GM23338 (cell line): ENCODE measurements at regions not wholly inside any gene's neighbourhood (a gene's known extent, or its start where the extent isn't known, plus 50 kb on each side); places are given as distances from the start of the nearest gene placed in this dataset.

Source experiments
- ATAC-seq: fragments of 200-7000 bp; cut with Tn5 transposase; 3 replicates; pipeline ENCODE4 v1.9.1; 2020
- DNase-seq: peaks from one replicate; pipeline ENCODE4 v3.0.0-alpha.2; 2015; ENCODE audit warnings: low spot score
- H2AFZ ChIP-seq: fragments of 200-600 bp; sonication (generic); 2 replicates; pipeline ENCODE4 v1.8.0; 2016; ENCODE audit warnings: antibody characterized with exemption, mild to moderate bottlenecking, moderate library complexity
- H3F3A ChIP-seq: fragments of 200-600 bp; sonication (generic); replicated peaks from 2 replicates; pipeline ENCODE4 v1.8.0; 2017; ENCODE audit warnings: antibody characterized with exemption, mixed run types, low read depth
- H3K27ac ChIP-seq: fragments of 200-600 bp; sonication (generic); 2 replicates; pipeline ENCODE4 v1.6.1; 2016; ENCODE audit warnings: low read depth
- H3K27me3 ChIP-seq: fragments of 200-600 bp; sonication (generic); 2 replicates; pipeline ENCODE4 v1.8.0; 2016; ENCODE audit warnings: mild to moderate bottlenecking, mixed run types, moderate library complexity; ENCODE audit not compliant: insufficient read depth
- H3K36me3 ChIP-seq: fragments of 200-600 bp; sonication (generic); 2 replicates; pipeline ENCODE4 v1.8.0; 2016; ENCODE audit warnings: mild to moderate bottlenecking; ENCODE audit not compliant: insufficient read depth
- H3K4me1 ChIP-seq: fragments of 200-600 bp; sonication (generic); 2 replicates; pipeline ENCODE4 v1.8.0; 2016; ENCODE audit warnings: mild to moderate bottlenecking, moderate library complexity; ENCODE audit not compliant: insufficient read depth
- H3K4me2 ChIP-seq: fragments of 200-600 bp; sonication (generic); 2 replicates; pipeline ENCODE4 v1.7.1; 2017; ENCODE audit warnings: mixed run types
- H3K4me3 ChIP-seq: fragments of 200-600 bp; sonication (generic); 2 replicates; pipeline ENCODE4 v1.6.1; 2016; ENCODE audit warnings: mixed run types
- H3K79me2 ChIP-seq: fragments of 200-600 bp; sonication (generic); replicated peaks from 2 replicates; pipeline ENCODE4 v1.8.0; 2017; ENCODE audit warnings: mild to moderate bottlenecking; ENCODE audit not compliant: insufficient read depth
- H3K9me2 ChIP-seq: fragments of 200-600 bp; sonication (generic); 2 replicates; pipeline ENCODE4 v1.8.0; 2017; ENCODE audit not compliant: insufficient read depth
- H4K20me1 ChIP-seq: fragments of 200-600 bp; sonication (generic); replicated peaks from 2 replicates; pipeline ENCODE4 v1.8.0; 2017; ENCODE audit warnings: mild to moderate bottlenecking; ENCODE audit not compliant: insufficient read depth
- H3K27ac Mint-ChIP-seq: 2 replicates; pipeline ENCODE4 v1.8.0; 2020; ENCODE audit warnings: inconsistent platforms, mild to moderate bottlenecking, moderate library complexity, mixed read lengths
- H3K27me3 Mint-ChIP-seq: 3 replicates; pipeline ENCODE4 v1.8.0; 2022; ENCODE audit warnings: low read depth, mild to moderate bottlenecking, moderate library complexity, mixed read lengths, inconsistent platforms; ENCODE audit not compliant: insufficient read depth, poor library complexity
- H3K36me3 Mint-ChIP-seq: 3 replicates; pipeline ENCODE4 v1.8.0; 2021; ENCODE audit warnings: low read depth, mild to moderate bottlenecking, inconsistent platforms, moderate library complexity, mixed read lengths
- H3K4me1 Mint-ChIP-seq: 3 replicates; pipeline ENCODE4 v1.8.0; 2020; ENCODE audit warnings: mild to moderate bottlenecking, inconsistent platforms, mixed read lengths
- H3K4me3 Mint-ChIP-seq: 3 replicates; pipeline ENCODE4 v1.8.0; 2021; ENCODE audit warnings: moderate library complexity, mild to moderate bottlenecking, inconsistent platforms, mixed read lengths
- H3K9me3 Mint-ChIP-seq: 3 replicates; pipeline ENCODE4 v1.8.0; 2020; ENCODE audit warnings: moderate library complexity, mild to moderate bottlenecking, inconsistent platforms, mixed read lengths
- CREB1 ChIP-seq: fragments of 250-450 bp; sonication (Bioruptor Pico); IDR thresholded peaks from 2 replicates; pipeline ENCODE4 v1.5.0; 2020; ENCODE audit warnings: low read depth, mild to moderate bottlenecking, moderate library complexity
- EZH2 ChIP-seq: fragments of 200-600 bp; sonication (generic); IDR thresholded peaks from one replicate; pipeline ENCODE4 v1.8.0; 2017; ENCODE audit warnings: antibody characterized with exemption, mild to moderate bottlenecking, low read depth; ENCODE audit not compliant: unreplicated experiment
- EZH2phosphoT487 ChIP-seq: fragments of 200-600 bp; sonication (generic); IDR thresholded peaks from one replicate; pipeline ENCODE4 v1.8.1; 2018; ENCODE audit warnings: antibody characterized with exemption; ENCODE audit not compliant: unreplicated experiment
- JUNB ChIP-seq: IDR thresholded peaks from one replicate; pipeline ENCODE4 v1.6.1; 2016; ENCODE audit warnings: antibody characterized with exemption; ENCODE audit not compliant: unreplicated experiment
- POLR2AphosphoS5 ChIP-seq: IDR thresholded peaks from 2 replicates; pipeline ENCODE4 v1.6.1; 2016; ENCODE audit warnings: antibody characterized with exemption, low read depth
- ZNF331 ChIP-seq: fragments of 250-450 bp; sonication (Bioruptor Pico); IDR thresholded peaks from 2 replicates; pipeline ENCODE4 v1.5.0; 2020; ENCODE audit warnings: low read depth, mild to moderate bottlenecking, moderate library complexity
- TF ChIP-seq, protein P1 (sequence below): fragments of 250-450 bp; sonication (Bioruptor Pico); IDR thresholded peaks from 2 replicates; pipeline ENCODE4 v1.5.0; 2020; ENCODE audit warnings: mild to moderate bottlenecking, moderate library complexity
- TF ChIP-seq, protein P2 (sequence below), 2 experiments: fragments of 200-600 bp in 1 of 2; sonication (generic) in 1 of 2; conservative IDR thresholded peaks; 2 replicates each; pipeline versions ENCODE4 v1.5.1 to v1.6.1; 2016 to 2017; ENCODE audit warnings: antibody characterized with exemption in 2 of 2, low read depth in 2 of 2, mild to moderate bottlenecking in 2 of 2, moderate library complexity in 1 of 2

DNA sequence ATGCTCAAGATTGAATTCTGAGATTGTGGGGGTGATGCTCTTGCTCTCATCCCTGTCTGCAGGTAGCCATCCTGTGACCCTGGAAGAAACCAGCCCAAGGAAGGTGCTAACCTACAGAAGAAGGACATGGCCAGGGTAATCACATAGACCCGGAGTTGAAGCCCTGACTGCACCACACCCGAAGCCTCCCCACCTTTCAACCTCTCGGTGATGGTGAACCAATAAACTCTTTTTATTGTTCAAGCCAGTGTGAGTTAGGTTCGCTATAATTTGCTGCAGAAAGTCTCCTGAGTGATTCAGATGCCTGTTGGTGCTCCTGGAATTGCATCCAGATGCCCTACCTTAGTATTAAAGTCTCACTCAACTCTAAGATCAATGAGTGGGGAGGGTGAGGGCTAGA, 163.6 kb downstream of the PLPP3 start (continued):
- TF ChIP-seq, protein P1, sequence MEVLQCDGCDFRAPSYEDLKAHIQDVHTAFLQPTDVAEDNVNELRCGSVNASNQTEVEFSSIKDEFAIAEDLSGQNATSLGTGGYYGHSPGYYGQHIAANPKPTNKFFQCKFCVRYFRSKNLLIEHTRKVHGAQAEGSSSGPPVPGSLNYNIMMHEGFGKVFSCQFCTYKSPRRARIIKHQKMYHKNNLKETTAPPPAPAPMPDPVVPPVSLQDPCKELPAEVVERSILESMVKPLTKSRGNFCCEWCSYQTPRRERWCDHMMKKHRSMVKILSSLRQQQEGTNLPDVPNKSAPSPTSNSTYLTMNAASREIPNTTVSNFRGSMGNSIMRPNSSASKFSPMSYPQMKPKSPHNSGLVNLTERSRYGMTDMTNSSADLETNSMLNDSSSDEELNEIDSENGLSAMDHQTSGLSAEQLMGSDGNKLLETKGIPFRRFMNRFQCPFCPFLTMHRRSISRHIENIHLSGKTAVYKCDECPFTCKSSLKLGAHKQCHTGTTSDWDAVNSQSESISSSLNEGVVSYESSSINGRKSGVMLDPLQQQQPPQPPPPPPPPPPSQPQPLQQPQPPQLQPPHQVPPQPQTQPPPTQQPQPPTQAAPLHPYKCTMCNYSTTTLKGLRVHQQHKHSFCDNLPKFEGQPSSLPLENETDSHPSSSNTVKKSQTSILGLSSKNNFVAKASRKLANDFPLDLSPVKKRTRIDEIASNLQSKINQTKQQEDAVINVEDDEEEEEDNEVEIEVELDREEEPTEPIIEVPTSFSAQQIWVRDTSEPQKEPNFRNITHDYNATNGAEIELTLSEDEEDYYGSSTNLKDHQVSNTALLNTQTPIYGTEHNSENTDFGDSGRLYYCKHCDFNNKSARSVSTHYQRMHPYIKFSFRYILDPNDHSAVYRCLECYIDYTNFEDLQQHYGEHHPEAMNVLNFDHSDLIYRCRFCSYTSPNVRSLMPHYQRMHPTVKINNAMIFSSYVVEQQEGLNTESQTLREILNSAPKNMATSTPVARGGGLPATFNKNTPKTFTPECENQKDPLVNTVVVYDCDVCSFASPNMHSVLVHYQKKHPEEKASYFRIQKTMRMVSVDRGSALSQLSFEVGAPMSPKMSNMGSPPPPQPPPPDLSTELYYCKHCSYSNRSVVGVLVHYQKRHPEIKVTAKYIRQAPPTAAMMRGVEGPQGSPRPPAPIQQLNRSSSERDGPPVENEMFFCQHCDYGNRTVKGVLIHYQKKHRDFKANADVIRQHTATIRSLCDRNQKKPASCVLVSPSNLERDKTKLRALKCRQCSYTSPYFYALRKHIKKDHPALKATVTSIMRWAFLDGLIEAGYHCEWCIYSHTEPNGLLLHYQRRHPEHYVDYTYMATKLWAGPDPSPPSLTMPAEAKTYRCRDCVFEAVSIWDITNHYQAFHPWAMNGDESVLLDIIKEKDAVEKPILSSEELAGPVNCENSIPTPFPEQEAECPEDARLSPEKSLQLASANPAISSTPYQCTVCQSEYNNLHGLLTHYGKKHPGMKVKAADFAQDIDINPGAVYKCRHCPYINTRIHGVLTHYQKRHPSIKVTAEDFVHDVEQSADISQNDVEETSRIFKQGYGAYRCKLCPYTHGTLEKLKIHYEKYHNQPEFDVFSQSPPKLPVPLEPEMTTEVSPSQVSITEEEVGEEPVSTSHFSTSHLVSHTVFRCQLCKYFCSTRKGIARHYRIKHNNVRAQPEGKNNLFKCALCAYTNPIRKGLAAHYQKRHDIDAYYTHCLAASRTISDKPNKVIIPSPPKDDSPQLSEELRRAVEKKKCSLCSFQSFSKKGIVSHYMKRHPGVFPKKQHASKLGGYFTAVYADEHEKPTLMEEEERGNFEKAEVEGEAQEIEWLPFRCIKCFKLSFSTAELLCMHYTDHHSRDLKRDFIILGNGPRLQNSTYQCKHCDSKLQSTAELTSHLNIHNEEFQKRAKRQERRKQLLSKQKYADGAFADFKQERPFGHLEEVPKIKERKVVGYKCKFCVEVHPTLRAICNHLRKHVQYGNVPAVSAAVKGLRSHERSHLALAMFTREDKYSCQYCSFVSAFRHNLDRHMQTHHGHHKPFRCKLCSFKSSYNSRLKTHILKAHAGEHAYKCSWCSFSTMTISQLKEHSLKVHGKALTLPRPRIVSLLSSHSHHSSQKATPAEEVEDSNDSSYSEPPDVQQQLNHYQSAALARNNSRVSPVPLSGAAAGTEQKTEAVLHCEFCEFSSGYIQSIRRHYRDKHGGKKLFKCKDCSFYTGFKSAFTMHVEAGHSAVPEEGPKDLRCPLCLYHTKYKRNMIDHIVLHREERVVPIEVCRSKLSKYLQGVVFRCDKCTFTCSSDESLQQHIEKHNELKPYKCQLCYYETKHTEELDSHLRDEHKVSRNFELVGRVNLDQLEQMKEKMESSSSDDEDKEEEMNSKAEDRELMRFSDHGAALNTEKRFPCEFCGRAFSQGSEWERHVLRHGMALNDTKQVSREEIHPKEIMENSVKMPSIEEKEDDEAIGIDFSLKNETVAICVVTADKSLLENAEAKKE: no peak
- no peak for TF ChIP-seq JUNB
- no peak for TF ChIP-seq EZH2
- no peak for TF ChIP-seq EZH2phosphoT487

DNA sequence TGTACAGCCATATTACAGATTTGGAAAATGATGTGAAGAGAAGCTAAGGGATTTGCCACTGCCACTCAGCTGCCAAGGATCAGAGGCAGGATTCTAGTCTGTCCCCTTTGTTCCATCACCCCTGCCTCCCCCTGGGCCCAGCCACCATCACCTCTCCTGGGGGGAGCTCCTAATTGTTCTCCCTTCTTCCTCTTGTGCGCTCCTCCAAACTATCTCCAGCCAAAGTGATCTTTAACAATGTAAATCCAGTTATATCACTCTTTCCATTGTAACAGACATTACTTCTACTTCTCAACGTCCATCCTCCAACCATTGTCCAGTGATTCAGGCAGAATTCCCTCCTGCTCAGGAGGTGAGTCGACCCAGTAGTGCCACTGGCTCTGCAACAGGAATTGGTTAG, 164.1 kb downstream of the PLPP3 start:
- H3K4me1 ChIP-seq: peaks cover 5% of the 10 kb centered on the region; the same call in 1 of the 2 replicates
- Mint-ChIP-seq H3K9me3 (no peaks in the 10 kb centered on the region), H3K4me3 (no peak overlapping the region), H3K4me1 (peaks cover 19% of the 10 kb centered on the region), H3K27me3 (peaks cover 11% of the 10 kb centered on the region), H3K27ac (no peak overlapping the region), H3K36me3 (no peaks in the 10 kb centered on the region; the same call in 2 of the 3 replicates)
- no peak for DNase-seq
- no peaks in the 10 kb centered on the region for H3K79me2 ChIP-seq
- H3K27me3 ChIP-seq: no peaks in the 10 kb centered on the region
- no peaks in the 10 kb centered on the region for H3K36me3 ChIP-seq
- H3K27ac ChIP-seq: no peak overlapping the region
- no peak for ATAC-seq
- H3K4me2 ChIP-seq: no peak overlapping the region
- H4K20me1 ChIP-seq: no peaks in the 10 kb centered on the region
- H2AFZ ChIP-seq: no peak overlapping the region
- H3K4me3 ChIP-seq: no peak overlapping the region
- no peaks in the 10 kb centered on the region for H3F3A ChIP-seq
- no peaks in the 10 kb centered on the region for H3K9me2 ChIP-seq
- TF ChIP-seq EZH2 (no peak), CREB1 (no peak), ZNF331 (CRISPR knock-in tag) (no peak), POLR2AphosphoS5 (no peak), EZH2phosphoT487 (no peak)
- TF ChIP-seq, protein P2, sequence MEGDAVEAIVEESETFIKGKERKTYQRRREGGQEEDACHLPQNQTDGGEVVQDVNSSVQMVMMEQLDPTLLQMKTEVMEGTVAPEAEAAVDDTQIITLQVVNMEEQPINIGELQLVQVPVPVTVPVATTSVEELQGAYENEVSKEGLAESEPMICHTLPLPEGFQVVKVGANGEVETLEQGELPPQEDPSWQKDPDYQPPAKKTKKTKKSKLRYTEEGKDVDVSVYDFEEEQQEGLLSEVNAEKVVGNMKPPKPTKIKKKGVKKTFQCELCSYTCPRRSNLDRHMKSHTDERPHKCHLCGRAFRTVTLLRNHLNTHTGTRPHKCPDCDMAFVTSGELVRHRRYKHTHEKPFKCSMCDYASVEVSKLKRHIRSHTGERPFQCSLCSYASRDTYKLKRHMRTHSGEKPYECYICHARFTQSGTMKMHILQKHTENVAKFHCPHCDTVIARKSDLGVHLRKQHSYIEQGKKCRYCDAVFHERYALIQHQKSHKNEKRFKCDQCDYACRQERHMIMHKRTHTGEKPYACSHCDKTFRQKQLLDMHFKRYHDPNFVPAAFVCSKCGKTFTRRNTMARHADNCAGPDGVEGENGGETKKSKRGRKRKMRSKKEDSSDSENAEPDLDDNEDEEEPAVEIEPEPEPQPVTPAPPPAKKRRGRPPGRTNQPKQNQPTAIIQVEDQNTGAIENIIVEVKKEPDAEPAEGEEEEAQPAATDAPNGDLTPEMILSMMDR (conservative IDR thresholded peaks at IDR 0.05; ENCODE audit: low read depth in 2 of 2): no peak
- TF ChIP-seq, protein P1: no peak
